NCI-H2196 (cell line): ENCODE measurements at regions not wholly inside any gene's neighbourhood (a gene's known extent, or its start where the extent isn't known, plus 50 kb on each side); places are given as distances from the start of the nearest gene placed in this dataset.
"Not testable (repeated sequence)": the region's sequence is repeated elsewhere in the genome, so short reads cannot be mapped to it uniquely, and the experiment has no call there.

Experiments used
- DNase-seq: peaks from one replicate; lab custom pipeline; 2025; ENCODE audit not compliant: unreplicated experiment; lab: John Stamatoyannopoulos, UW

GRCh38 chr9:31740705-31741104 is 643.7 kb upstream of the ACO1 start:
- DNase-seq = no peak

DNA sequence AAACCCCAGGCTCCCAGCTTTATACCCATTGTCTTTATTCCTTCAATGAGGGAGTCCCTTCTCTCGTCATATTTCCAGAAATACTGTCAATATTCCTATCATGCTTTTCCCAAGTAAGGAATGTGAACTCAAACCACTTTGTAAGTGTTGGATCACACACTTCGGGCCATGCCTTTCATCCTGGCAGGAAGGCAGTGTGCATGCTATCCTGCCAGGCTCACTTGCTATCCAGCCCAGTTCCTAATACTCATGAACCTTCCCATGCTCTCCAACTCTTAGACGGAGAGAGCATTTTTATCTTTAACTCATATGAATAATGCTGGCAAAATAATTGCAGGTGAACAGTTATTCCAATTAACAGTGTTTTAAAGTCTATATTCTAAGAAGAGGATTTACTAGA is 639.9 kb upstream of the ACO1 start:
- DNase-seq = no peak

- DNase-seq = no peak
Measured at GRCh38 chr9:31745468-31745867, 639.0 kb upstream of the ACO1 start.

DNA sequence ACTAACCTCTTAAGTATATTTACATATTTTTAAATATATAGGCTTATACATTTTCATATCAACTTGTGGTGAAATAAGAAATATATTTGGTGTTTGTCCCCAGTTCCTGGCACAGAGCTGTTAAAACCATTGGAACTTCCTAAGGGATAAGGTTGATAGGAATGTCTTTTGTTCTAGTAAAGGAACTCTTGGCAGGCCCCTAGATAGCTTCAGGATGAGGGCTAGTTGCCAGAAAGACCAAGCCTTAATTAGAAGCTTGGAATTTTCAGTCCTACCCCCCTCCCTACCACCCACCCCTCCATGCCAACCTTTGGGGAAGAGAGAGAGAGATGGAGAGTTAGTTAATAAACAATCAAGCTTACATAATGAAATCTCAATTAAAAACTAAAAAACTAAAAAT is 638.6 kb upstream of the ACO1 start:
- DNase-seq = no peak

GRCh38 chr9:31753756-31754155 is 630.7 kb upstream of the ACO1 start:
- no peak for DNase-seq

DNA sequence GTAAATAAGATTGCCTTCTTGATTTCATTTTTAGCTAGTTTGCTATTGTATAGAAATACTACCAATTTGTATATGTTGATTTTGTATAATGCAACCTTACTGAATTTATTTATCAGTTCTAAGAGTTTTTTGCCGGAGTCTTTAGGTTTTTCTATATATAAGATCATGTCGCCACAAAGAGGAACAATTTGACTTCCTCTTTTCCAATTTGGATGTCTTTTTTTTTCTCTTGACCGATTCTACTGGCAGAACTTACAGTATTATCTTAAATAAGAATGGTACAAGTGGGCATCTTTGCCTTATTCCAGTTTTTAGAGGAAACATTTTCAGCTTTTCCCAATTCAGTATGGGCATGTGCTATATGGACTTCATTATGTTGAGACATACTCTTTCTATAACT is 624.7 kb upstream of the ACO1 start:
- no peak for DNase-seq

GRCh38 chr9:31774021-31774420 is 610.4 kb upstream of the ACO1 start:
- not testable (repeated sequence) for DNase-seq

GRCh38 chr9:31774571-31774970 is 609.9 kb upstream of the ACO1 start:
- DNase-seq = no peak

GRCh38 chr9:31776471-31776870 is 608.0 kb upstream of the ACO1 start:
- no peak for DNase-seq

GRCh38 chr9:31783491-31783890 is 601.0 kb upstream of the ACO1 start:
- no peak for DNase-seq

DNA sequence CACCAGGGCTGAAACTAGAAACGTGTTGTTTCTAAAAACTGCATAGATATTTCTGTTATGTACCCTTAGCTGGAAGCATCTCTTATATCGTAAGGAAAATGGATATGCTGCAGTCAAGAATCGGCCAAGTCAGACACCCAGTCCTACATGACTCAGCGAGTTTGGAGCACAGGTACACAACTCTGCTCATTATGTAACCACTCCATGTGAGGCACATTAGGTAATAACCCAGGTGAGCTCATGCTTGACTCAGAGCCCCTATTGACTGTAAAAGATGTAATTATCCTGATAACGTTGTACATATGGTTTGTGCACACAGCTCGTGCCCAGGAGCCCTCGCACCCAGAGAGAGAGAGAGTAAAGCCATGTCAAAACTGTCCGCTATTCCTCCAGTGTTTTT is 593.7 kb upstream of the ACO1 start:
- no peak for DNase-seq

- no peak for DNase-seq
Measured at GRCh38 chr9:31799953-31800609, 584.4 kb upstream of the ACO1 start.

DNA sequence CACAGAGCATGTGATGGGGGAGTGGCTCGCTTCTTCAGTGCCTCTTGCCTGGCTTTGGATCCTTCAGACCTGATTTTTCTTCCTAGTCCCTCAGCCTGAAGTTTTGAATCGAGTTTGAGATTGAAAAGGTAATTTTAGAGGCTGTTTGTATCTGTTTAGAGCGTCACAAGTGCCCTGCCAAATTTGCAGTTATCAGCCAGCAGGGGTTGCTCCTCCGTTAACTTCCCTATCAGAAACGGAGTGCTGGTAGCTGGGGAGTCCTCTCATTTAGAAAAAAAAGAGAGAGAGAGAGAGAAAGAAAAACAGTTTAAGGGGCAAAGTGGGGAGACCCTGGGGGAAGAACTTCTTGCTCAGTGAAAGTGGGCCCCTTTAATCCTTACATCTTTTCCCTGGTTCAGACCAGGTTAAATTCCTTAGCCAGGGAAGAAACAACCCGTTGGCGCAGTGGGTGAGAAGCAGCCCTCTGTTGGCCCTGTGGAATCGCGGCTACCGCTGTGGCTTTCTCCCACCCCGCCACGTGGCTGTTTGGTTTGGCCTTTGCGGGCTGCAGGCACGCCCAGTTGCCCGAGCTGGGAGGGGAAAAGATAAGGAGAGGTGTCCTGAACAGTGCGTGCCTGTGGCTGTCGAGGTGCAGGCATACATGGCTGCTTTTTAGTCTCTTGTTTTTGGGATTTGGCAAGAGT is 576.7 kb upstream of the ACO1 start:
- DNase-seq = no peak

GRCh38 chr9:31808766-31809165 is 575.7 kb upstream of the ACO1 start:
- no peak for DNase-seq

DNA sequence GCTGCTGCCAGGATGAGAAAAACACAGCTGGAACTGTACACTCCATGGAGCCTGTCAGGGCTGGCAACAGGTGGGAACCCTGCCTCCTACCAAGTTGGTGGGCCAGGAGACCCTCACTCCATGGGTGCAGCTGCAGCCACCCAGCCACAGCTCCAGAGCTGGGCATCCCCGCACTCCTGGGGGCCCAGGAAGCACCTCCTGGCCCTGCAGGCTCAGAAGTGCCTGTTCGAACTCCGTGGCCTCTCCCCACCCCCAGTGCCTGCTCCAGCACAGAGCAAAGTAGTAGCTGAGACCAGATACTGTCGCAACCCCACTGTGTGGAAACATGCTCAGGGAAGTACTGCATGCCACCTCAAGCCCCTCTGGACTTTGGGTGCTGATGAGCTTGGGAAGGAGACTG is 564.0 kb upstream of the ACO1 start:
- DNase-seq = no peak

- DNase-seq = no peak
Measured at GRCh38 chr9:31821583-31821982, 562.9 kb upstream of the ACO1 start.

DNA sequence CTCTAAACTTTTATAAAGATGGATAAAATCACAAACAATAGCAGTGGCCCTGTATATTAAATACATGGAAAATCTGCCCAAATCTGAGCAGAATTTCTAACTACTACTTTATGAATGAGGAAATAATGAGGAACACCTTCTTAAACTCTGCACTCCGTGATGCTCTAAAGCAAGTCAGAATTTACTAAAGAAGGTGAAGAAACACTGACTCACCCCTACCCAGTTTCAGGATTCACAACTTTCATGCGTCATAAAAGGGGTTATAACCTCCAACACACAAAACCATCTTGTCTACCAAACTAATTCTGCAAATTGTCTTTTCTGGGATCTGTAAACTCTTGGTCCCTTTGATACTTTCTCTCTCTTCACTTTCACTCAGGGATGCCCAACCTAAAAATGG is 561.1 kb upstream of the ACO1 start:
- DNase-seq = no peak

- DNase-seq = no peak
Measured at GRCh38 chr9:31824860-31825259, 559.6 kb upstream of the ACO1 start.

GRCh38 chr9:31837211-31837610 is 547.2 kb upstream of the ACO1 start:
- no peak for DNase-seq

GRCh38 chr9:31839273-31839672 is 545.2 kb upstream of the ACO1 start:
- no peak for DNase-seq

DNA sequence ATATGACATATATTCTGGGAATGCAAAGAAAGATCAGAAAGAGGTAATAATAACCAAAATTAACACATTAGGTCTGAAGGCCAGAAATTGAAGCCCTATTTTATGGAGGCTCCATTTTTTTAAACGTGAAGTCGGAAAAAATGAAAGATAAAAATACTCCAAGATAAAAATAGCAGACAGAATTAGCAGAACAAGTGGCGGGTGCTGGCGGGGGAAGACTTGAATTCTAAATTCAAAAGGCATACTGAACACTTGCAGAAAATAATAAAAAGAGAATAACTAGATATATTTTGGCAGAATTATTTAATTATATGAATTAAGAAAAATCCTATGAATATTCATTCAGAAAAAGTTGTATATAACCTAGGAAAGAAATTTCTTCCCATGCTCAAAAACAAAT is 543.7 kb upstream of the ACO1 start:
- no peak for DNase-seq

GRCh38 chr9:31847963-31848362 is 536.5 kb upstream of the ACO1 start:
- DNase-seq = no peak
